ENCODE measurements at regions not wholly inside any gene's neighbourhood (a gene's known extent, or its start where the extent isn't known, plus 50 kb on each side); places are given as distances from the start of the nearest gene placed in this dataset.

DNA sequence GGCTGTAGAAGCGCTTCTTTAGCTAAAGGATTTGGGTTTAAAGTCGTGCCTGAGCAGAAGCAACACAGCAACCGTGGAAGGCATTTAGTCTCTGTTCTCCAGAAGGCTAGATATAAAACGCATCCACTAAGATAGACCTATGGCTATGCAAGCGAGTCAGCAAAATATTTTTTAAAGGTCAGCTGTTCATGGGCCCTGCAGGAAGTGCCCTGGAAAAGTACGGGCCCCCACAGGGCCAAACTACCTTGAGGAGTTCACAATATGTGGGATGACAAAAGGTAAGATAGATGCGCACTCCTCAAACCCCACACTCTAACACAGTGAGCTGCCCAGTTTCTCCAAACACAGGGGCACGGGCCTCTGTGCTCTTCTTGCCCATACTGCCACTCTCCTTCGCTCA, 261.6 kb downstream of the VPS13C start:
- DNase-seq = no peak

DNA sequence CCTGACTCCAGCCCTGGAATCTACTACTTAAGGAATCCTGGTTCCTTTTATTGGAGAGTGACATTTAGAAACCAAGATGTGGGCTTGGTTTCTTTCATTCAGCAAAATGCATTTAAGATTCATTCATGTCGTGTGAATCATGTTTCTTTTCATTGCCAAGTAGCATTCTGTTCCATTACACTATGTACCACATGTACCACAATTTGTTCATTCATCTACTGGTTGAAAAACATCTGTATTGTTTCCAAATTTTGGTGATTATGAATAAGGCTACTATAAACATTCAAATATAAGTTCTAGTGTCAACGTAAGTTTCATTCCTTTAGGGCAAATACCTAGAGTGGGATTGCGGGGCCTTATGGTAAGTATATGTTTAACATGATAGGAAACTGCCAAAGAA, 264.2 kb downstream of the VPS13C start:
- no peak for DNase-seq

DNA sequence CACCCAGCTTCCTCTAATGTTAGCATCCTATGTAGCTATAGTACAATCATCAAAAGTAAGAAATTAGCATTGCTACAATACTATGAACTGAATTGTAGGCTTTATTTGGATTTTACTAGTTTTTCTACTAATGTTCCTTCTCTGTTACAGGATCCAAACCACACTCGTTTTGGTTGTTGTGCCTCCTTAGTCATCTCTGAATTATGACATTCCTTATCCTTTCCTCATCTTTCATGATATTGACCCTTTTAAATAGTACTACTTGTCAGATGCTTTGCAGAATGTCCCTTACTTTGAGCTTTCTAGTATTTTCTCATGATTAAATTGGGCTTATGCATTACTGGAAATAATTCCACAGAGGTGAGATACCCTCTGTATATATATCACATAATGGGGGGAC, 265.4 kb downstream of the VPS13C start:
- no peak for DNase-seq

DNA sequence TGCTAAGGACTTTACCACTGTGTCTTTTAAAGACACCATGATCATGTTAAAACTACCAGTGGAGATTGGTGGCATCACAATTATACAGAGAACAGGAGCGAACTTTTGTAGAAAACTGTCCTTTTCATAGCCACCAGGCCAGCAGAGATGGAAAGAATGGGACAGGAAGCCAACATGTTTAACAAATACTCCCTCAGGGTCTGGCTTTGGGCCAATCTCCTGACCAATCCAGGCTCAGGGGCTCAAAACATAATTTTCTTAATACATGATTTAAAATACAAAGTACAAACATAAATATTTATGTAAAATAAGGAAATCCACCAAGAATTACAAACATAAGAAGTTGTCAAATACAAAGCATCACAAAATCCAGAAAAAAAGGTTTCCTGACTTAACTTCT, 266.0 kb downstream of the VPS13C start:
- no peak for DNase-seq

DNA sequence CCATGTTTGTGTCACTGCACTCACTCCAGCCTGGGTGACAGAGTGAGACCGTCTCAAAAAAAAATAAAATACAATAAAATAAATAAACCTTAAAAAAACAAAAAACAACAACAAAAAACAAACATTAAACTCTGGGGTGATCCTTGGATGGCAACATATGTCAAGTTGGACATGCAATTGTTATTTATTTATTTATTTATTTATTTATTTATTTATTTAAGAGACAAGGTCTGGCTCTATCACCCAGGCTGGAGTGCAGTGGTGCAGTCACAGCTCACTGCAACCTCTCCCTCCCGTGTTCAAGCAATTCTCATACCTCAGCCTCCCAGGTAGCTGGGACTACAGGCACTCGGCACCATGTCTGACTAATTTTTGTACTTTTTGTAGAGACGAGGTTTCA, 275.5 kb downstream of the VPS13C start:
- no peak for DNase-seq

DNA sequence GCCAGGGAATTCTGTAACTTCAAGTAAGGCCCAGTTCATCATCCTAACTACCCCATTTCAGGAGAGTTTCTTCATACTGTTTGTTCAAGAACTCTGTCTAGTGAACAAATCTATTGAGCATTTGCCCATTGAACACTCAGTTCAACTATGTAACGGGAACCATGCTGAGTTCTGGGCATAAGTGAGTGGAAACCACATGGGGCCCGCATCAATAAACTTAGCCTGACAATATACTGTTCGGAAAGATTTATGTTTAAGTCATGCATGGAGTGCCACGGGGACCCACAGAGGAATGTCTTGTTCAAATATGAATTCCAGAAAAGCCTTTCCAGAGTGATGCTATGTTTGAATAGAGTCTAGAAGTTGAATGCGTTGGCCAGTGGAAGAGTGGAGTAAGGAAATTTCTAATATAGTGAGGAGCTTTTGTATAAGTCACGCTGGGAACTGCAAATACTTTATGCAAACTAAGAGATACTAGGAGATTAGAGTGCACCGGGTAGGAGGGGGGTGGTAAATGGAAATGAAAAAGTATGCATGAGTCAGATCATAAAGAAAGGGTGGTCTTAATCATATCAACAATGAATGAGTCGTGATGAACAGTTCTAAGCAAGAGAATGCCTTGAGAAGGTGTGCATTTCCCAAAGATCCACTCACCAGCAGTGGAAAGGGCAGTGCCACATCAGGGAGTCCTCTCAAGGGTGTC, 279.8 kb downstream of the VPS13C start:
- no peak for DNase-seq

DNA sequence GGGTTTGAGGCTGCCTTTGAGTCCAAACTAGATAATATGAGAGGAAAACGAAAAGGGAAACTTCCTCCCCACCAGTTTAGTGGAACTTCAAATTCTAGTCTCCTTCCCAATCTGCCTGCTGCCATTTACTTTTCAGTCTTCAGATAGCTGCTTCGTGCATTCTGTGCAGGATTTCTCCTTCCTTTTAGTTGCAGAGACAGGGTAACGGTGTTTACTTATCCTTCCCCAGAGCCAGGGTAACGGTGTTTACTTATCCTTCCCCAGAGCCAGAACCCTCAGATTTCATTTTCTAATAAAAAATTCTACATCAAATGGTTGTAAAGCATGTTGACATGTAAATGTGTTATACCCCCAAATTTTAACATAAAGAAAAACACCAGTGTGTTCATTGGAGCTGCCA, 282.6 kb downstream of the VPS13C start:
- DNase-seq = no peak

DNA sequence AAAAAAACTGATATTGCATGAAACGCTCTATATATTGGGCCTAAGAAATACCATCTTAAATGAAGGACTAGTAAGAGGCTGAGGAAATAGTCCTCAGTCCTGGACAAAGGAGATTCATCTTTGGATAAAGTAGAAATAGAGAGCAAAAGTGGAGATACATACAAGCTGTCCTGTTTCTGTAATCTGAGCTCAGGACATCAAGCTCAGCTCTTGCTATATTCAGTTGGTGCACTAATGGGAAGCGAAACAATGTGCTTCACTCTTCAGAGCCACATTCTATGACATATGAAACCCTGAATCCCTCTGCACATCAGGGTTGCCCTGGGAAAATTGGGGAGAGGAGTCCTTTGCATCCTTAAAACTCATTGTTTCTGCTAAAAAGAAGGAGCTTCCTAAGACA, 290.7 kb downstream of the VPS13C start:
- no peak for DNase-seq

DNA sequence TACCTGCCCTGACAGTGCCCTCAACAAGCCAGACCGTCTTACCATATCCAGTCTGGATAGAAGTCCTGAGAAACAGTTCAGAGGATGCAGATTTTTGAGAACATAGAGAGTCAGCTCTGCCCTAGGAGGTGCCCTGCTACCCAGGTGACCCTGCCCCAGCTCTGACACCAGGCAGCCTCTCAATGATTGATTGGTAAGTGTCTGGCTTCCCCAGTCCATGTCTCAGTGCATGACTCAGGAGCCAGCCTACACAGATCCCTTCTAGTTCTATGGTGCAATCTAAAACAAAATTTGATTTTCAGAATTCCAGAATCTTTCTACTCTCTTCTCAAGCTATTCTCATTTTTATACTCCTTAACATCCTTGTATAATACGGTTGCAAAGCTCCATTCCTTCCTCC, 292.1 kb downstream of the VPS13C start:
- DNase-seq = no peak

DNA sequence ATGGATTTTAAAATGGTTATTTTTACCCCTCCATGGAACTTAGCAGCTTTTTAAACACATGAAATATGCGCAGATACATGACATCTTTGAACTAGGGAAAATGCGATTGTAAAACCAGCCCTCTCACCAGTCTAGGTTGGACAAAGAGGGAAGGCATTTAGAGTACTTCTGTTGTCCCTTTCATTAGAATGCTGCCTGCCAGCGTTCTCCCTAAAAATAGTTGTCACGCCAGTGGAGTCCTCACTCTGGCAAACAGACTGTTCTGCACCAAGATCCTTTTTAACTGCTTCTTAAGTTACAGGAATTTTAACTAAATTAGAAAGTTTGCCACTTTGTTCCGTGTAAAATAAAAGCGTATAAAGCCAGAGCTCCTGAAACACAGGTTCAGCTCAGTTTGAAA, 295.3 kb downstream of the VPS13C start:
- DNase-seq = no peak

DNA sequence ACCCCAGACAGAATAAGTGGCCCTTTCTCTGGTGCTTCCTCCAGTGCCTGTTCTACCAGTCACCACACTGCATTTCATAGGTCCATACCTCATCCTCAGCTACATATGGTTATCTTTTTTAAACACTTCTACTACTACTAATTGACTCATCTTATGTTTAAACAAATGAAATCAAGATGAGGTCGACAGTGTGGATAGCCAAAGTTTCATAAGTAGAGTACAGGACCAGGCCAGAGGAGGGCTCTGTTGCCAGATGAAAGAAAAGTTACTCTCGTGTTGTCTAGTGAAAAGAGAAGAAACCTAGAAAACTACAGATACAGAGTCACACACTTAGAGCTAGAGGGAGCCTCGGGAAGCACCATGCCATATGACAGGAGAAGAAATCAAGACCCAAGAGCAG, 296.1 kb downstream of the VPS13C start:
- DNase-seq = no peak

DNA sequence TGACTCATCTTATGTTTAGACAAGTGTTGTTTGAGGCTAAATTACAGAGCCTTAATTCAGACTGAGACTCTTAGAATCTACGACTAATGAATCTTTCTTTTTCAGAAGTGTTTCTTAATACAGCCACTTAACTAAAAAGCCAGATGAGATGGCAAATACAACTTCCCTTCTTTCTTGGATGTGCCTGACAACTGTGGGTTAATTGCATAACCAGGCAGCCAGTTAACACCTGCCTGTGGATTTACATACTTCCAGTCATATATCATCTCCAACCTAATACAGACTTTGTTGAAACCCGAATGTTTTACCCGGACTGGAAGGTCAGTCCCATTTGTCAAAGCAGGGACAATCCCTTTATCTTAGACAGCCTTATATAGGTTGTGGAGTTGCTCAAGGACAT, 297.6 kb downstream of the VPS13C start:
- no peak for DNase-seq

DNA sequence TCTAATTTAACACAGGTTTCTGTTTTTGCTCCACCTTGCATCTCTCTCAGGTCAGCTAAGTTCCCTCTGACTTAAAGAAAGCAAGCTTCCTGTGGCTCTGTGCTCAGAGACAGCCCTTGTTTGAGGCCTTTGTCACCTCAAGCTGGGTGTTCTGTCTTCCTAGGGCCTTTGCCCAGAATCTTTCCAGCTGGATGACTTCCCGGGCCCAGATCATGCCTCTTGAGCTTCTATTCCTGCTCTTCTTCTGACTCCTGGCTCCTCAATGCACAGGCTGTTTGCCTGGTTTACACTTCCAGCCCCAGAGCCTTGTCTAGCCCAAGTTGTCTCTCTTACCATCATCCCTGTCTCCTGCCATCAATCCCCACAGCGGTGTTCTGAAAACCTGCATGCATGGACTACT, 300.6 kb downstream of the VPS13C start:
- DNase-seq = no peak

DNA sequence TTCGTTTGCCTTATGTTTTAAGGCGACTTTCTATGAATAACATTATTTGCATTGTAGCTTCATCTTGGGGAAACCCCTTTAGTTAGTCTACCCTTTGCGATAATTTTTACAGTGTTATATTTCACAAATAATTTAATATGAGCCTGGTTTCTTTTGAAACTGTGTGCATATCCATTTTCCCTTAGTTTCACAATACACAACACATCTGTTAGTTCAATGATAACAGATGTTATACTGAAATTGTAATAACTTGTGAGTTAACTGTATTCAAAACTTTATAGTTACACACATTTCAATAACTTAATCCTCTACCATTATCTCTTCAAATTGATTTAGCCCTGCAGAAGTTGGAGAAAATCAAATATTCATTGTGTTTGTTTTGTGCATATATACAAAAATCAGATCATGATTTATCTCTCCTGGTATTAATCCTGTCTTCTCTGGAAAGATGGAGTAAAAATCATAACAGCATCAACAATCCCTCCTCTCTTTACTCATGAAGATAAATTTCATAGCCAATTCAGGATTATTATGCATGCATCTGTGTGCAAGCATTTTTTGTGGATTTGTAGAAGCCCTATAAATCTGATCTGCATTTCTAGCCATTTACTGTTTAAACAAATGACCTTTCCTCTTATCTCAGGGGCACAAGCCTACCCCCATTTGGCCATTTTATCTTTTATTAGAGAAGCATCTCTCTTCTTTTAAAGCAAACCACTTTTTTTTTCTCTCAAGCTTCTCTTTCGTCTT, 304.0 kb downstream of the VPS13C start:
- no peak for DNase-seq

DNA sequence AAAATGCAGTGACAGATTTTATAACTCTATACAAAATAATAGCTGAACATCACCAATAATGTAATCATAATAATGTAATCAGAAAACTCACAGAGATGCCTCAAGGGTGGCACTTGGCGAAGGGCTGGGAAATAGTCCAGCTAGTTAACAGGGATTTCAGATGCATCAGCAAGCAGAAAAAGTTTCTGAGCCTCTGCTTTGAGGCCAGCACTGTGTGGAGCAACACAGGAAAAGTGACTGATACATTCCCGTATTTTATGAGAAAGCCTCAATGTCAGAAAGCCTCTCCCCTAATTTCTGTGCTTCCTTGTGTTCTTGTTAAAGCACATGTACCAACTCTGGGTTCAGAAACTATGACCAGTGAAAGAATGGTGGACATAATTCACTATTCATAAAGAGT, 304.8 kb downstream of the VPS13C start:
- DNase-seq = no peak

DNA sequence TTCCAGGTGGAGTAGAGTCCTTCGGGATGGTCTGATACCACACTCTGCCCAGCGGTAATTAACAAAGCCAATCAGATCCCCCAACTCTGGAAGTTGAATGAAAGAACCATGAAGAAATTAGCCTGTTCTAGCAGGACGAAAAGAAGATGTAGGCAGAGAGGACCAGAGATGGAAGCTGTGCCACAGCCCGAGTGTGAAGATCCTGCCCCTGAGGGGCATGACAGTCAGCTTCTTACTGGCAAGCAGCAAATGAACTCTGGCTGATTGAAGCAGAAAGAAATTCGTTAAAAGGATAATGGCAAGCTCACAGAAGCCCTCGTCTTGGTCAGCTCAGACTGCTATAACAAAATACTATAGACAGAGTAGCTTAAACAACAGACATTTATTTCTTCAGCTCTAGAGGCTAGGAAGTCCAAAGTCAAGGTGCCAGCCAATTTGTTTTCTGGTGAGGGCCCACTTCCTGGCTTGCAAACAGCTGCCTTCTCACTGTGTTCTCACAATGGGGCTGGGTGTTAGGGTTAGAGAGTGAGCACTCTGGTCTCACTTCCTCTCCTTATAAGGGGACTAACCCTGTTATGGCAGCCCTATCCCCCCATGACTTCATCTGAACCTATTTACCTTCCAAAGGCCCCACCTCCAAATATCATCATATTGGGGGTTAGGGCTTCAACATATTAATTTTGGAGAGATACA, 307.1 kb downstream of the VPS13C start:
- DNase-seq = no peak

DNA sequence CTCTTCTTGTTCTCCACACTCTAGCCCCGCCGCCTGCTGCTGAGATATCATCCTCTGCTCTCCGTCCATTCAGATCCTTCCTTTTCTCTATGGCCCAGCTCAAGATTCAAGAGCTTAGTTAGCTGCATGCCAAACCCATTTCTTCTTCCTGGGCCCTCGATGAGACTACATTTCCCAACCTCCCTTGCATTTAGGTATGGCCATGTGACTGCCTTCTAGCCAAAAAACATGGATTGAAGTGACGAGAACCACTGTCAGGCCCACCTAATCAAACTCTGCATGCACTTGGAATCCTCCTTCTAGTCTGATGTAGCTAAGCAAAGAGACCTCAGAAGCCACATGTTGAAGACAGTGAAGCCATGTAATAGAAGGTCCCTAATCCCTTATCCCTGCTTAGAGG, 308.2 kb downstream of the VPS13C start:
- DNase-seq = no peak

DNA sequence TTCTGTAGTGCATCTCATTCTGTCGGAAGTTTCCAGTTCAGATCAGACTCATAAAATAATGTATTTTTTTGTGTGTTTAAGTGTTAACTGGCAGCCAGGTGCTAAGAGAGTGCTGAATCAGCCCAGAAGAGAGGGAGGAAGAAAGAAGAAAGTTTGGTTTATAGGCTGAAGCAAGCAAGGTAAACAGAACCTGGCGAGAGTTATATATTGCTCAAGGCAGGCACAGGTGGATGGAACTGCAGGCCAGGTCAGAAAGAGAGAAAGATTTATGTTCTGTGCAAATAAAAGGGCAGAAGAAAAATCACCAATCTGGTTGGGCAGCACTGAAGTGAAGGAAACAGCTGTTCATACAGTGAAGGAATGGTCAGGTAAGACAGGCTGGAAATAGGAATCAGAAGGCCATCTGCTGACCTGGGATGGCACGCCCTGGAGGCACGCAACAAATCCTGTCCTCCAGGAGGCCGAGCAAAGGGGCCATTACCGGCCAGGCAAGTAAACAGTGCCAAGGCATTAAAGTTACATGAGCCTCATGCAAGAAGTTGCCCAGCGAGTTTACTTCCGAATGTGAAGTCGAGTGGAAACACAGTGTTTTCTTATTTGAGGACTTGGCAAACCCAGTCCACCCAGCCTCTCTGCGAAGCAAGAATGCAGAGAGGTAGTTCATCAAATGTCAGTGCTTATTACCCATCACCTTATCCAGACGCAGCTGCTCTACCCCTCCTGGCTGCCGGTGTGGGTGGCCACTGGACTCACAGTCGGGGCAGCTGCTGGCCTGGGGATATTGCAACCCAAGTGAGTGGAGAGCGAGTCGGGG, 309.8 kb downstream of the VPS13C start:
- no peak for DNase-seq

DNA sequence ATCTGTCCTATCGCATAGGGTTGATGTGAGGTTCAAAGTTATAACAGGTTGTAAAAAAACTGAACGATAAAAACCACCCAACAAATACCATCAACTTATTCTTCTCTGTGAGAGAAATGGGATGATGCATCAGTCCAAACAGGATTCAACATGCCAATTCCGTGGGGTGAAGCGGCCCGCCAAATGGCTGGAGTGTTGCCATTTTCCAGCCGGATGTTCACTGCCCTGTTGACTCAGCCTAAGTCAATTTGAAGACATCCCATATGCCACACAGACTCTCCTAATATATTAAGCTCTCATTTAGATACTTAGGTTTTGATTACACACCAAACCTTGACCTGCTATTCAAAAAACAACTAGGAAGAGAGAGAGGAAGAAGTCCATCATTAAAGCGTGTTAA, 311.1 kb downstream of the VPS13C start:
- DNase-seq = no peak

DNA sequence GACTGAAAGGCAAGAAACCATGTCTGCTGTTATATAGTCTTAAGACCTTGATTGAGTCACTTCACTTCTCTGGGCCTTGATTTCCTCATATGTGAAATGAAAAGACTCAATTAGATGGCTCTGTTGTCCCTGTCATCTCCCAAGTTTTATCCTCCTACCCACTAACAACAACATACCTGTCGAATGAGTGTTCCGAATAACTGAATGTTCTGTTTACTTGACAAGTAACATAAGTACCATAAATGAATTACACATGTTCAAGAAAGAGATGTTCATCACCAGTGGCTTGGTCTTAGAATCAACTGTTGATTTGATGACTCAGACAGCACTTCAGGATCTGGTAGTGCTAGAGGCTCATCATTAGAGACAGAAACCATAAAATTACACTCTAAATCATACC, 311.7 kb downstream of the VPS13C start:
- no peak for DNase-seq

DNA sequence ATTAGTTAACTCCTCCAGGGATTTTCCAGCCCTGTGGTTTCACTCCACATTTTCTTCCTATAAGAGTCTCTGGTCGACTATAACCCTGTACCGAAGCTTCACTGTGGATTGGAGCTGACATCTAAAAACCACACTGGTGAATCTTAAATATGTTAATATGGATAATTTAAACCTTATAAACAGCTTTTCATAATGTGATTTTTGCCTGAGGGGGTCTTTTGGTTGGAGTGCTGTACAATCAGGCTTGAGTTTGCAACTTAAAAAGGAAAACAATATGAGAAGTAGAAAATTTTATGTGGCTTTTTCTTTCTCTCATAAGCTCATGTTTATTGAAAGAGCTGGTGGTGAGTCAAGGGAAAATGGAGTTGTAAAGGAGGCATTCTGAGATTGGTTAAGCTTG, 313.7 kb downstream of the VPS13C start:
- DNase-seq = no peak

DNA sequence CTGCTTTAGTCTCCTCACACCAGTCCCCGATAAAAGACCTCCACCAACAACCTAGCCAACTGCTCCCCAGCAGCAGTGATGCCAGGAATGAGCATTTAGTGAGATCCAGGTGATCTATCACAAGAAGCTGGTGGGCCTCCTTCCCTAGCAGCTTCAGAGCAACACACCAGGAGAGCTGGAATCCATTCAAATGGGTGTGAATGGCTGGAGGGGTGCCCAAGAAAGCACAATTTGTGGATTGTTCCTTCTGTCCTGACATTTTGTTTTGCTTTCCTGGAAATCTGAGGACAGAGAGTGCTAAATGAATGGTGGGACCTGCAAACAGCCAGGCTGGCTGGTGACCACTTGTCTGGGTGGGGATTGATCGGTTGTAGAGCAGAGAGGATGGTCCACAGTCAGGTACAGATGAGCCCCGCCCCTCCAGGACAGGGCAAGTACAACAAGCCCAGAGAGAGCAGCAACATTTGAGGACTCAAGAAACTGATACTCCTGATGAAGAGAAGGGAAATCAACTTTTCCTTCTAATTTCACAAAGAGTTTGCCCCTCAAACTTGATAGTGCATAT, 316.8 kb downstream of the VPS13C start:
- DNase-seq = no peak

DNA sequence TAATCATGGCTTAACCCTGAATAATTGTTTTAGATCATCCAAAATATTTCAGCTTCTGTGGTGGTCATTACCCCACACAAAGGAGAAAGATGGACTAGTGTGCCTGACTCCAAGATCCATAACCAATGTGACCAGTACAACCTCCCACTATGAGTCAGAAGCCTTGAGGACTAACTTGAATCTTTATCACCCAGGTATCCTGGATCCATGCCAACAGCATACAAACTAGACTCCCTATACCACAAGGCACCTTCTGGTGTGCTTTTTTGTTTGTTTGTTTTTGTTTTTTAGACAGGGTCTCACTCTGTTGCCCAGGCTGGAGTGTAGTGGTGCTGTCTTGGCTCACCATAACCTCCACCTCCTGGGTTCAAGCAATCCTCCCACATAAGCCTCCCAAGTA, 317.7 kb downstream of the VPS13C start:
- no peak for DNase-seq
